GM18951 (cell line): ENCODE measurements at regions not wholly inside any gene's neighbourhood (a gene's known extent, or its start where the extent isn't known, plus 50 kb on each side); places are given as distances from the start of the nearest gene placed in this dataset.

Source experiments
- POLR2A ChIP-seq: IDR thresholded peaks from 4 replicates; pipeline ENCODE4 v1.6.1; 2011; ENCODE audit warnings: mild to moderate bottlenecking; ENCODE audit not compliant: insufficient read length, insufficient read depth; ENCODE audit errors: extremely low read depth
- in situ Hi-C: fragments of 300-500 bp; cut with MboI; formaldehyde crosslinking; loops from one replicate; pipeline ENCODE4 v1.12.0; 2022; ENCODE audit warnings: low sequenced_read_pairs, mixed read lengths, inconsistent platforms; ENCODE audit not compliant: unreplicated experiment

- no peak for TF ChIP-seq POLR2A
- in situ Hi-C loops: no loop called here
Observed at GRCh38 chr5:85865296-85865695, 752.4 kb upstream of the COX7C start.

GRCh38 chr5:85868070-85868469 is 749.7 kb upstream of the COX7C start:
- in situ Hi-C loops: no loop called here

GRCh38 chr5:85893996-85894395 is 723.7 kb upstream of the COX7C start:
- in situ Hi-C loops: no loop called here
- no peak for TF ChIP-seq POLR2A

More at GRCh38 chr5:85868070-85868469, 749.7 kb upstream of the COX7C start:
- TF ChIP-seq POLR2A: no peak

GRCh38 chr5:85896514-85896913 is 721.2 kb upstream of the COX7C start:
- in situ Hi-C loops: no loop called here

GRCh38 chr5:85906460-85906859 is 711.3 kb upstream of the COX7C start:
- TF ChIP-seq POLR2A: no peak
- in situ Hi-C loops: no loop called here

More at GRCh38 chr5:85896514-85896913, 721.2 kb upstream of the COX7C start:
- TF ChIP-seq POLR2A: no peak

- in situ Hi-C loops: no loop called here
Observed at GRCh38 chr5:85910335-85910734, 707.4 kb upstream of the COX7C start.

GRCh38 chr5:85920984-85921383 is 696.8 kb upstream of the COX7C start:
- no peak for TF ChIP-seq POLR2A
- in situ Hi-C loops: no loop called here

More at GRCh38 chr5:85910335-85910734, 707.4 kb upstream of the COX7C start:
- TF ChIP-seq POLR2A: no peak

- no peak for TF ChIP-seq POLR2A
- in situ Hi-C loops: no loop called here
Observed at GRCh38 chr5:85921590-85921989, 696.2 kb upstream of the COX7C start.

- no peak for TF ChIP-seq POLR2A
- in situ Hi-C loops: no loop called here
Observed at GRCh38 chr5:85927632-85928031, 690.1 kb upstream of the COX7C start.

GRCh38 chr5:85929713-85930112 is 688.0 kb upstream of the COX7C start:
- in situ Hi-C loops: no loop called here

GRCh38 chr5:85931220-85931619 is 686.5 kb upstream of the COX7C start:
- TF ChIP-seq POLR2A: no peak
- in situ Hi-C loops: no loop called here

More at GRCh38 chr5:85929713-85930112, 688.0 kb upstream of the COX7C start:
- no peak for TF ChIP-seq POLR2A

GRCh38 chr5:85938201-85938600 is 679.5 kb upstream of the COX7C start:
- in situ Hi-C loops: no loop called here
- no peak for TF ChIP-seq POLR2A

GRCh38 chr5:85951707-85952210 is 666.0 kb upstream of the COX7C start:
- TF ChIP-seq POLR2A: no peak
- in situ Hi-C loops: no loop called here

GRCh38 chr5:85952680-85953079 is 665.1 kb upstream of the COX7C start:
- in situ Hi-C loops: no loop called here
- no peak for TF ChIP-seq POLR2A

GRCh38 chr5:85967681-85968080 is 650.1 kb upstream of the COX7C start:
- in situ Hi-C loops: no loop called here
- no peak for TF ChIP-seq POLR2A
